Caco-2 (cell line): ENCODE measurements at regions not wholly inside any gene's neighbourhood (a gene's known extent, or its start where the extent isn't known, plus 50 kb on each side); places are given as distances from the start of the nearest gene placed in this dataset.

ENCODE experiments used
- BruUV-seq: library from RNA; stranded (reverse); fragments of 400-500 nt; replicated peaks from 2 replicates; lab custom pipeline; 2021; lab: Mats Ljungman, UMichigan
- CTCF ChIA-PET: fragments of 300-600 bp; sonication (Branson Sonifier 250); formaldehyde crosslinking; loops from one replicate; lab custom pipeline; 2022; ENCODE audit warnings: antibody characterized with exemption; lab: Charles Lee
- POLR2A ChIA-PET: fragments of 300-600 bp; sonication (Branson Sonifier 250); formaldehyde crosslinking; loops from one replicate; lab custom pipeline; 2022; ENCODE audit warnings: antibody characterized with exemption; lab: Charles Lee
- DNase-seq, 2 experiments: peaks; one replicate each; pipeline versions ENCODE4 v3.0.0 to v3.0.0-alpha.2; 2020 to 2022
- H3K27me3 ChIP-seq: replicated peaks from 2 replicates; pipeline ENCODE4 v1.6.0; 2011; ENCODE audit warnings: low read length; ENCODE audit not compliant: control insufficient read depth, insufficient read depth
- H3K36me3 ChIP-seq: 2 replicates; pipeline ENCODE4 v1.5.1; 2011; ENCODE audit warnings: low read length; ENCODE audit not compliant: control insufficient read depth, insufficient read depth
- H3K4me1 ChIP-seq: fragments of 250-450 bp; sonication (Bioruptor Pico); 2 replicates; pipeline ENCODE4 v1.5.1; 2020; ENCODE audit warnings: mild to moderate bottlenecking
- H3K4me3 ChIP-seq: 2 replicates; pipeline ENCODE4 v1.5.1; 2011; ENCODE audit warnings: low read depth, mild to moderate bottlenecking, control low read depth, low read length
- H3K9me3 ChIP-seq: fragments of 250-450 bp; sonication (Bioruptor Pico); 2 replicates; pipeline ENCODE4 v1.5.1; 2020; ENCODE audit warnings: mild to moderate bottlenecking, moderate library complexity
- H3K27ac Mint-ChIP-seq: one replicate; pipeline ENCODE4 v1.8.0; 2022; ENCODE audit warnings: mixed read lengths; ENCODE audit not compliant: unreplicated experiment
- H3K27me3 Mint-ChIP-seq: one replicate; pipeline ENCODE4 v1.8.0; 2022; ENCODE audit warnings: mixed read lengths; ENCODE audit not compliant: insufficient read depth, unreplicated experiment
- H3K36me3 Mint-ChIP-seq: one replicate; pipeline ENCODE4 v1.8.0; 2022; ENCODE audit warnings: mild to moderate bottlenecking, mixed read lengths; ENCODE audit not compliant: insufficient read depth, unreplicated experiment
- H3K4me1 Mint-ChIP-seq: one replicate; pipeline ENCODE4 v1.8.0; 2022; ENCODE audit warnings: low read depth, mixed read lengths; ENCODE audit not compliant: unreplicated experiment
- H3K4me3 Mint-ChIP-seq: one replicate; pipeline ENCODE4 v1.8.0; 2022; ENCODE audit warnings: mild to moderate bottlenecking, moderate library complexity, mixed read lengths; ENCODE audit not compliant: unreplicated experiment
- H3K9me3 Mint-ChIP-seq: one replicate; pipeline ENCODE4 v1.8.0; 2022; ENCODE audit warnings: mixed read lengths; ENCODE audit not compliant: unreplicated experiment
- intact Hi-C: fragments of 100-400 bp; cut with micrococcal nuclease; formaldehyde crosslinking; loops from one replicate; pipeline ENCODE4 v1.10.0; 2022; ENCODE audit not compliant: unreplicated experiment
- TF ChIP-seq, protein P1 (sequence below), 2 experiments: fragments of 200-600 bp in 1 of 2; IDR thresholded peaks; 1 replicate in 1 of 2; 2 replicates in 1 of 2; pipeline versions ENCODE4 v1.5.1 to v1.8.0; 2011 to 2022; ENCODE audit warnings: antibody characterized with exemption in 1 of 2, control low read depth in 1 of 2, inconsistent platforms in 1 of 2, low read depth in 1 of 2, low read length in 1 of 2, mild to moderate bottlenecking in 1 of 2, moderate library complexity in 1 of 2; ENCODE audit not compliant: insufficient read depth in 1 of 2, severe bottlenecking in 1 of 2, unreplicated experiment in 1 of 2

- Histone ChIP-seq H3K27me3 (no peaks in the 10 kb centered on the region), H3K4me3 (no peak overlapping the region), H3K36me3 (no peaks in the 10 kb centered on the region), H3K4me1 (no peaks in the 10 kb centered on the region), H3K9me3 (no peaks in the 10 kb centered on the region)
- Mint-ChIP-seq H3K27ac (no peak overlapping the region), H3K36me3 (no peaks in the 10 kb centered on the region), H3K27me3 (peaks cover 2% of the 10 kb centered on the region), H3K4me3 (no peak overlapping the region), H3K4me1 (no peaks in the 10 kb centered on the region), H3K9me3 (no peaks in the 10 kb centered on the region)
- intact Hi-C loops, result no loop called here
- no peak for DNase-seq
- ChIA-PET POLR2A (no interaction called here), CTCF (no interaction called here)
- TF ChIP-seq, protein P1, sequence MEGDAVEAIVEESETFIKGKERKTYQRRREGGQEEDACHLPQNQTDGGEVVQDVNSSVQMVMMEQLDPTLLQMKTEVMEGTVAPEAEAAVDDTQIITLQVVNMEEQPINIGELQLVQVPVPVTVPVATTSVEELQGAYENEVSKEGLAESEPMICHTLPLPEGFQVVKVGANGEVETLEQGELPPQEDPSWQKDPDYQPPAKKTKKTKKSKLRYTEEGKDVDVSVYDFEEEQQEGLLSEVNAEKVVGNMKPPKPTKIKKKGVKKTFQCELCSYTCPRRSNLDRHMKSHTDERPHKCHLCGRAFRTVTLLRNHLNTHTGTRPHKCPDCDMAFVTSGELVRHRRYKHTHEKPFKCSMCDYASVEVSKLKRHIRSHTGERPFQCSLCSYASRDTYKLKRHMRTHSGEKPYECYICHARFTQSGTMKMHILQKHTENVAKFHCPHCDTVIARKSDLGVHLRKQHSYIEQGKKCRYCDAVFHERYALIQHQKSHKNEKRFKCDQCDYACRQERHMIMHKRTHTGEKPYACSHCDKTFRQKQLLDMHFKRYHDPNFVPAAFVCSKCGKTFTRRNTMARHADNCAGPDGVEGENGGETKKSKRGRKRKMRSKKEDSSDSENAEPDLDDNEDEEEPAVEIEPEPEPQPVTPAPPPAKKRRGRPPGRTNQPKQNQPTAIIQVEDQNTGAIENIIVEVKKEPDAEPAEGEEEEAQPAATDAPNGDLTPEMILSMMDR (IDR thresholded peaks at IDR 0.05; ENCODE audit: insufficient read depth in 1 of 2, low read depth in 1 of 2, low read length in 1 of 2, severe bottlenecking in 1 of 2, unreplicated experiment in 1 of 2), result no peak
- no TSS peak for BruUV-seq
Measured at GRCh38 chr5:89458332-89458656, 575.3 kb upstream of the MEF2C start.

- Histone ChIP-seq H3K9me3 (no peaks in the 10 kb centered on the region), H3K36me3 (no peaks in the 10 kb centered on the region), H3K4me3 (no peak overlapping the region), H3K27me3 (no peaks in the 10 kb centered on the region), H3K4me1 (no peaks in the 10 kb centered on the region)
- Mint-ChIP-seq H3K27ac (no peak overlapping the region), H3K36me3 (no peaks in the 10 kb centered on the region), H3K9me3 (no peaks in the 10 kb centered on the region), H3K4me3 (no peak overlapping the region), H3K4me1 (no peaks in the 10 kb centered on the region), H3K27me3 (peaks cover 2% of the 10 kb centered on the region)
- DNase-seq, result no peak
- BruUV-seq, result no TSS peak
- TF ChIP-seq, protein P1 (IDR thresholded peaks at IDR 0.05; ENCODE audit: insufficient read depth in 1 of 2, low read depth in 1 of 2, low read length in 1 of 2, severe bottlenecking in 1 of 2, unreplicated experiment in 1 of 2), result no peak
- CTCF ChIA-PET, result no interaction called here
- intact Hi-C loops, result no loop called here
- POLR2A ChIA-PET, result no interaction called here
Measured at GRCh38 chr5:89457411-89458331, 574.7 kb upstream of the MEF2C start.

GRCh38 chr5:89452081-89452480 is 569.1 kb upstream of the MEF2C start:
- BruUV-seq, result no TSS peak
- no peaks in the 10 kb centered on the region for H3K36me3 Mint-ChIP-seq
- Histone ChIP-seq H3K4me1 (no peaks in the 10 kb centered on the region), H3K27me3 (no peaks in the 10 kb centered on the region), H3K4me3 (no peak overlapping the region), H3K9me3 (no peaks in the 10 kb centered on the region), H3K36me3 (no peaks in the 10 kb centered on the region)
- ChIA-PET POLR2A (no interaction called here), CTCF (no interaction called here)
- TF ChIP-seq, protein P1 (IDR thresholded peaks at IDR 0.05; ENCODE audit: insufficient read depth in 1 of 2, low read depth in 1 of 2, low read length in 1 of 2, severe bottlenecking in 1 of 2, unreplicated experiment in 1 of 2), result no peak
- intact Hi-C loops, result no loop called here
- H3K9me3 Mint-ChIP-seq, result no peaks in the 10 kb centered on the region
- no peaks in the 10 kb centered on the region for H3K4me1 Mint-ChIP-seq
- DNase-seq, result no peak
- H3K27ac Mint-ChIP-seq, result no peak overlapping the region
- H3K4me3 Mint-ChIP-seq, result no peak overlapping the region
- H3K27me3 Mint-ChIP-seq, result peaks cover 2% of the 10 kb centered on the region
